ENCODE measurements at regions not wholly inside any gene's neighbourhood (a gene's known extent, or its start where the extent isn't known, plus 50 kb on each side); places are given as distances from the start of the nearest gene placed in this dataset.

DNA sequence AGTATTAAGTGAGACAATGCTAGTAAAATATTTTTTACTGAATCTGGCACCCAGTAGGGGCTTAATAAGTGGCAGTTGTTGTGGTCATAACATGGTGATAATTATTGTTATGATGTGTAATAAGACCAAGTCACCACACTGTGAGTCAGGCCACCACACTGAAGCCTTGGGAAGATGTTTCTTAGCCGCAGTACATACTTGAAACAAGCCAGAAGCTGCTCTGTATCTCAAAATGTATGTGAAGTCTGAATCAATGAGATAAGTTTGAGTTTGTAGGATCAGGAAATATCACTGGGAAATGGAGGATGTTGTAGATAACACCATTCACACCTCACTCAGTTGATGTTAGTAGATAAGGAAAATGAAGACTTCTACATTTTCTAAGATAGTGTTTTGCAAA, 51.3 kb upstream of the PTPN3 start:
- no peak for DNase-seq (ENCODE audit: low read depth, low spot score)

DNA sequence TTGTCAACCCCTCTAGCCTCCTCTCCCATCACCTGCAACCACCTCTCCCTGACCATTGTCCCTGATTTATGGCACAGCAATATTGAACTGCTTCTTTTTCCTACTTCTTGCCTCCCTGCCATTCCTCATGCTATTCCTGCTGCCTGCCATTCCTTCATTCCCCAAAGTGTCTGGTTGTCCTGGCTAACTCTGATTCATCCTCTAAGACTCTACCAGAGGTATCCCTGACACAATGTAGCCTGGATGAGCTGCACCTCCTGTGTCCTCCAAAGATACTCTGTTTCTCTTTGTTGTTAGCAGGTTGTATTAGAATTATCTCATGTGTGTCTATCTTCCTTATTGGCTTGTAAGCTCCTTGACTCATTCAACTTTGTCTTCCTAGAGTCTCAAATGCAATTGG, 53.5 kb upstream of the PTPN3 start:
- DNase-seq (ENCODE audit: low read depth, low spot score), result no peak

DNA sequence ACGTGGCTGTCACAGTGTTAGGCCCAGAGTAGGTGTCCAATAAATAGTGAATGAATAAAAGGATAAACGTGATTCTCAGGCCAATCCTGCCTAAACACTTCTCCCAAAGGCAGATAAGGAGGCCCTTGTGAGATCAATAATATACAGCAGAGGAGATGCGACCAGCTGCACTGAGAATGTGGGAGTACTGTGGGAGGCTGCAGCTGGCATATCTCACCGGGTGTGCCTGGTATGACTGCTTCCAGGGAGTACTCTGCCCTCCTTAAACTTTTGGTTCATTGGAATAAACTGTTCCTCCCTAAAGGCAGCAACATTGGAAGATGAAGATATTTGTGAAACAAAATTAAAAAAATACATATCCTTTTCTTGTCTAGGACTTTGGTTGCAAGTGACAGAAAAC, 57.1 kb upstream of the PTPN3 start:
- DNase-seq (ENCODE audit: low read depth, low spot score), result no peak

DNA sequence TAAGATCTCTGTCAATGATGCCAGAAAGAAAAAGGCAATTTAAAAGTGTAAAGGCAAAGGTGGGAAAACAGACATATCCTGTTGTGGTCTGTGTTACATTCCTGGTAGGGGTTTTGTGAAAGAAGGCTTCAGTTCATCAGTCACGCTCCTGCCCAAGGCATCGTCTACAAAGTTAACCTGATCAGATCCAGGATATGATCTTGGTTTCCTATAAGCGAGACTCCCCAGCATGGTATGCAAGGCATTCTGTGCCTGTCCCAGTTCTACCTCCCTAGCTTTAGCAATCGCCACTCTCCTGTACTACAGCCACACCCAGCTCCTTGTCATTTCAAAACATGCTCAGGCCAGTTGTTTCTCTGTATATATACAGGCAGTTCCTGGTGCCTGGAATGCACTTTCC, 58.0 kb upstream of the PTPN3 start:
- DNase-seq (ENCODE audit: low read depth, low spot score), result peak; percentile 79

DNA sequence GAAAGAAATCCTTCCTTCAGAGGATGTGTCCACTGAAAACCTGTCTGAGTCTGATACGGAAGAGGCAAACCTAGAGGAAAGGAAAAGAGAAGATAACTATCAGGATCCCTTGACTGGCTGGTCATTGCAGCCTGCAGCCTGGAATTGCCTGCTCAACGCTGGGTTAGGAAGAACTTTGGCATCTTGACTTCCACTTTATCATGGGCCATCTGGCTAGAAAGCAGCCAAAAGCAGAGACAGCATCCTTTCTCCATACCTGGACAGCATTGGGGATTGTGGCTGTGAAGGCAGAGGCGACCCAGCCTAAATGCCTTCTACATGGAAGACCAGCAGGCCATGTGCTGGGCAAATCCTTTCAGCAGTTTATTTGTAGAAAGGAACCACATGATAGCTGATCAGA, 58.7 kb upstream of the PTPN3 start:
- DNase-seq (ENCODE audit: low read depth, low spot score), result peak; percentile 20

DNA sequence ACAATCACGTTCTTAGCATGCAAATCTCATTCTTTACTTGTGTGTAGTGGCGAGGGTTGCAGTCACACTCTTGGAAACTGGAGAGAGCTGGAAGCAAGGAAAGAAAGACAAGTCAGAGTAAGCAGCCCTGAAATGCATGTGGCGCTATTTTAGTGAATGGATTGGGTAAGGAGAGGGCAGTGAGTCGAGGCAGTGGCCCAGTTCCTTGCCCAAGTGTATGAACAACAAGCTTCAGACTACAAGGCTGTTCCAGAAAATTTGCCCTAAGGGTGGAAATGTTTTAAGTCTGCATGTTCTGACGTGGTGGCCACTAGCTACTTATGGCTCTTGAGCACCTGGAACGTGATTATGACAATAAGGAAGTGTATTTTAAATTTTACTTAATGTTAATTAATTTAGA, 59.4 kb upstream of the PTPN3 start:
- no peak for DNase-seq (ENCODE audit: low read depth, low spot score)

DNA sequence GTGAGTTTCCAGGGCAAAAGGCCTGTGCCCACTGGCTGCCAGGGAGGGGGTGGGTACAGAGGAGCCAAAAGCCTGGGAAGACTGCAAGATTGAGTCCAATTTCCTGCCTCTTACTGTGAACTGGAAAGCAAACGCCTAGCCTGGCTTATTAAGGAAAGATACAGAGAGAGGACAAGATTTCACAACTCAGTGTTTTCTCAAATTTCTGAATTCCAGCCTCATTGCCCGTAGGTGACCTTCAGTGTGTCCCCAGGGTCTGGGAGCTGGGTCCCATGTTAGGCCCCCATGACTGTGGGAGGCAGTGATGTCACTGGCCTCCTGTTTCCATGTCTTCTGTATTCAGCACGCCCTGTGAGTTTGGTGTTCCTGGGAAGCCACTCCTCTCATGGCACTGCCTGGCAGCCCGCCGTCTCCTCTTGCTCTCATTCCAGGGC, 60.6 kb upstream of the PTPN3 start:
- no peak for DNase-seq (ENCODE audit: low read depth, low spot score)

DNA sequence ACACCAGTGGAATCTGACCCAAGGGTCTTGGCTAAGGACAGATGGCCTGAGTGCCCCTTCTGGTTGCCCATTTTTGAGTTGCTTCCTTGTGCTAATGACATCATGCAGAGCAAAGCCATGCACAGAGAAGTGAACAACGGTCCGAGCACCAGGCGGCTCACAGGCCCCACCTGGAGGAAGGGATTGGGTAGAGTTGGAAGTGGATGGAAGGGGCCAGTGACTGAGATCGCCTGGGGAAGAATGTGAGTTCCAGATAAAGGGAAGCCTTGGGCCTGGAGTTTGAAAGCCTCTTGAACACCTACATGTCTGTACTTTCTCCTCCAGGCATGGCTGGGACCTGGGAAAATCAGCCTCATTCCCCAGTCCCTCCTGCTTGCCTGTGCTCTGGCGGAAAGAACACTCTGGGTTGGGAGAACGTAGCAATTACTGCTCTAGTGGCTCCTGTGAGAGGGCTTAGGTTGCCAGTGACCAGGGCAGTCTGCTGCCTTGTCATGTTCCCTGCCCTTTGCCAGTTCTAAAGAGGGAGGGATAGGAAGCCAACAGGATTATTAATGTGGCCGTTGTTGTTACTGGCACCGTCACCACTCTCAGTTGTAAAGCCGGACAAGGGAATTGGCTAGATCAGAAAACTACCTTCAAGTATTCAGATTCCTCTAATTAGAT, 62.5 kb upstream of the PTPN3 start:
- DNase-seq (ENCODE audit: low read depth, low spot score), result peak; percentile 94

DNA sequence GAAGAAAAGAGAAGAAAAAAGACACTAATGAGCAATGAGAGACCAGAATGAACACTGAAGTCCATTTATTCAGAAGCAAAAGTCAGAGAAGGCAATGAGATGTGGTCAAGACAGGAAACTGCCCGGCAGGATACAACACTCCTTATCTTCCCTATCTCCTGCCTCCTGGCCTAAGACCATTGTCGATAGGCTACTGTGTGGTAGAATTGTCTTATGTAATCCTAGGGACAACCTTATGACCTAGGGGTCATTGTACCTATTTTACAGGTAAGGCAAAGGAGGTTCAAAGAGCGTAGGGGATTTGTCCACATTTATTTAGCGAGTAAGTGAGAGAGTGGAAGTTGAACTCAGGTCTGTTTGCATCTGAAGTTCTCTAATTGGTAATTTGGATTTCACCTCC, 63.0 kb upstream of the PTPN3 start:
- DNase-seq (ENCODE audit: low read depth, low spot score), result no peak

DNA sequence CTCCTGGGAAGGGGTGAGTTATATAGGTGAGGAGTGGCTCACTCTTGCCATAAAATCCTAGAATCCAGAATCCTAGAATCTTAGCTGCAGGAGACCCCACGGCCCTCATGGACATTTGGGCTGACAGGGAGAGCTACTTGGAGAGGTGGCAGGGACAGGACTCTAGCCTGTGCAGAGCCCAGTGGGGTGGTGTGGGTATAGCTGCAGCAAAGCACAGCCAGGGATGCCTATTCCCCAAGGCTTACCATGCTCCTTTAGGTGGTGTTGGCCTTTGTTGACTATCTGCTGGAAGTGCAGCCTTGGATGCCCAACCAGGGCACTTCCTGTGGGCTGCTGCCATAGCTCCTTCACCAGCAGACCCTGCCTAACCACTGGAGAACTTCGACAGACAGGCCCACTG, 70.0 kb upstream of the PTPN3 start:
- no peak for DNase-seq (ENCODE audit: low read depth, low spot score)

DNA sequence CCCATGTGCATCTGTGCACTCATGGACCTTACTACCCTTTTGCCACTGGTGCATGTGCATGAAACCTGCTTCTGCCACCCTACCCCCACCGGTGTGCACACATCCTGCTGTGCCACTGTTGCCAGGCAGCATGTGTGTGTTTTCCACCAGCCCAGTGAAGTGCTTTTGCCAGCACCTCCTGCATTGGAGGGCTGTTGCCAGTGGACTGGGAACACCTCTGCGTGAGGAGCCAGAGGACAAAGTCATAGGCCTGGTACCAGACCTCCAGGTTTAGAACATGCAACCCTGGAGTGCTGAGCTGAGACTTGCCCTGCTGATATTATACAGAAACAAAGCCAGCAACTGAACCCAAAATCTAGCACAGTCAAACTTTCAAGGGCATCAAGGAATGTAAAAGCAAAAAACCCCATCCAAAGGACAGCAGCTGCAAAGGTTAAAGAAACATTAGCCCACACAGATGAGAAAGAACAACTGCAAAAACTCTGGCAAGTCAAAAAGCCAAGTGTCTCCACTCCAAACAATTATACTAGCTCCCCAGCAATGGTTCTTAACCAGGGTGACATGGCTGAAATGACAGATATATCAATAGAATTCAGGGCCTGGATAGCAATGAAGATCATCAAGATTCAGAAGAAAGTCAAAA, 70.6 kb upstream of the PTPN3 start:
- no peak for DNase-seq (ENCODE audit: low read depth, low spot score)

DNA sequence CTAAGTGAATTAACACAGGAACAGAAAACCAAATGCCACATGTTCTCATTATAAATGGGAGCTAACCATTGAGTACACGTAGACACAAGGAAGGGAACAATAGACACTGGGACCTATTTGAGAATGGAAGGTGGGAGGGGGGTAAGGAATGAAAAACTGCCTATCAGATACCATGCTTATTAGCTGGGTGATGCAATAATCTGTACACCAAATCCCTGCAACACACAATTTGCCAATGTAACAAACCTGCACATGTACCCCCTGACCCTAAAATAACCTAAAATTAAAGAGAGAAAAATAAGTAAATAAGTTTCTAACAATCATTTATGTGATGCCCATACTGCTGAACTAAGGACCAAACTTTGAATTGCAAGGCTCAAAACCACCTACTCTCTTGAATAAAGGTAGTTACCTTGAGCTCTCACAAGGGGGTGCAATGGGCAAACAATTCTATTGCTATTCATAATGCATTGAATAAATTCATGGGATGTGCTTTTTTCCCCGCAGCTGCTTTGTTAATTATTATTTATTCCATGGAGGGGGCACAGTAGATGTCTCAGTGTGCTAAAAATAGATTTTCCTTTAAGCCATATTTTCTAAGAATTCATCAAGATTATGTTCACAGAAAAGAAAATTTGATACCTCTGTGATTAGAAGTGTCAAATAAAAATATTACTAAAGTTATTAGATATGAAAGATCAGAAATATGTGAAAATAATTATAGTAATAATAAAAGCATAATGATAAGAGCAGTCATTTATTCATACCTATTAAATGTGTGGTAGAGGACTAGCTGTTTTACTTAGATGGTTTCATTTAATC, 76.2 kb upstream of the PTPN3 start:
- DNase-seq (ENCODE audit: low read depth, low spot score), result no peak

DNA sequence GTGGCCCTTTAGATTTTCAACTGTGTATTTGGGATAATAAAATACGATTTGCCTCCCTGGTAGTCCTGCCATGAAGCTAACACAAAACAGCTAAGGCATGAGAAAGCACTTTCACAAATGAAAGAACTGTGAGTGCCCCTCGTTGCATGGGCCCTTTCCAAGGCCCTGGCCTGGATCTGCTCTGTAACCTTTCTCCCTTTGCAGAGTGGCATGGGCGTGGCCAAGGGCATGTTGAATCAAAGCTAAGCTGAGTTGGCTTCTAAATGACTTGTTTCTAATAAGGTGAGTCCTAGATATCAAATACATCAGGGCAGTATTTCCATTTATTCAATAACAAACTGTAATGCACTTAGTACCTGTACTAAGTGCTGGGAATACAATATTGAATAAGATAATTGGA, 78.7 kb upstream of the PTPN3 start:
- no peak for DNase-seq (ENCODE audit: low read depth, low spot score)

DNA sequence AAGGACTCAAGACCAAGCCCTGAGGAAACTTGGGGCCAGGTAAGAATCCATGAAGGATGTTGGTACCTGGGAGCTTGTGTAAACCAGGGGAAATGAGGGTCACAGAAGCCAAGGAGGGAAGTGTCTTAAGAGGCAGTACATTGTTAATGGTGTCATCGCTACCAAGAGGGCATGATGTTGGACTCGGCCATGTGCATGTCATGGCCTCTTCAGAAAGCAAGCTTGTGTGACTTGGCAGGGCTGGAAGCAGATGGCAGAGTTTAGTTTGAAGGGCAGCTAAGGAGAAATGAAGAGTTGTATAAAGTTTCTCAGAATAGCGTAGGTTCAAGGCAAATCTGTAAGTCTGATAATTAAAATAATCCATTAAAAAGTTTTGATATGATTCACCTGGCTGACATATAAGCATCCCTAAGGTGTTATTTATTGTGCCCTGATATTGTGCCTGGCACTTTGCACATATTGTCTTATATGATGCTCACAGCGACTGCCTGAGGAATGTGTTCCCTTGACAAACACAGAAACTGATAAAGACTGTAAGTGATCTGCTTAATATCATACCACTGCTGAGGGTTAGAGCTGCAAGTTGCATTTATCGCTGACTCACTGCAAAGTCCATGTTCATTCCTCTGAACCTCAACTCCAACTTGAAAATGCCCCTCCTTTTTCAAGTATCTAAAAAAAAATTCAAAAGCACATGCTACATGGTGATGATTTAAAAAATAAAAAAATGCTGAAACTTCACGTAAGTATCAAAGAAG, 81.3 kb upstream of the PTPN3 start:
- no peak for DNase-seq (ENCODE audit: low read depth, low spot score)

DNA sequence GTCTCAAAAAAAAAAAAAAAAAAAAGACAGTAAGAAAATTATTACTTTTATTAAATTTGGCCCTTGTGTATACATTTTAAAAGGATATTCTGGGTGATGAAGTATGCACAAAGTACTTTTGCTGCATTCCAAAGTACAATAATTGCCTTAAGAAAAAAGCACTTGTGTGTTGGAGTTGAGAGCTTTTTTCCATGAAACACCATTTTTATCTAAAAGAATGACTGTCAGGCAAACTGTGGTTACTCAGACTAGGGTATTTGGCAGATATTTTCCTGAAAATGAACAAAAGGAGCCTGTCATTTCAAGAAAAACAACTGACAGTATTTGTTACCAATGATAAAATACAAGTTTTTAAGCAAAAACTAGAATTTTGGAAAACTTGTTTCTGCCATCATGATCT, 84.3 kb upstream of the PTPN3 start:
- DNase-seq (ENCODE audit: low read depth, low spot score), result no peak

DNA sequence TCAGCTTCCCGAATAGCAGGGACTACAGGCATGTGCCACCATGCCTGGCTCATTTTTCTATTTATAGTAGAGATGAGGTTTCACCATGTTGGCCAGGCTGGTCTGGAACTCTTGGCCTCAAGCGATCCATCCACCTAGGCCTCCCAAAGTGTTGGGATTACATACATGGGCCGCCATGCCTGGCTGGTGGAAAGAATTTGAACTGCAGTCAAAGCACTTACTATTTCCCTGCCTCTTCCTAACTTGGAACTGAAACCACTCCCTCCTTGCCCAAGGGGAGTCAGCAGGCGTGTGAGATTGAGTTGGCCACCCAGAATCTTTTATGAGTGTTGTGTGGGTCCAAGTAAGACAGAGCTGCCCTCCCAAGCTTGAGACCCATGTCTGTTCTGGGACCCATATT, 86.1 kb upstream of the PTPN3 start:
- peak; percentile 24 for DNase-seq (ENCODE audit: low read depth, low spot score)

DNA sequence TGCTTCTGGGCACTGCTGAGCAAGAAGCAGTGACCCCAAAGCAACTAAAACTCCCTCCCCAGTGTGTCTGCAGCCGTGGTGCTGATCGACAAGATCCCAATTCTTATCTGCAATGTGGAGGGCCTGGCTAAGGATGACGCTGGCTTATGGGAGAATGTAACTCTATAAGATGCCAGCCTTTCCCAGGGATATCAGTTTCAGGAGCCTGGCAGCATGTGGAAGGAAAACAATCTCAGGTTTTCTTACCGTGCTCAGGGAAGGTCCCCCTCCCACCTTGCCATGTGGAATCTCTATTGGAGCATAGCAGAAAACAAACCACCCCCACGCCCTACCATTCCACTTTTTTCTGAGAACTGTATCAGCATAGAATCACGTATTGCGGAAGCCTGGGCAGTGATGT, 87.7 kb upstream of the PTPN3 start:
- no peak for DNase-seq (ENCODE audit: low read depth, low spot score)

DNA sequence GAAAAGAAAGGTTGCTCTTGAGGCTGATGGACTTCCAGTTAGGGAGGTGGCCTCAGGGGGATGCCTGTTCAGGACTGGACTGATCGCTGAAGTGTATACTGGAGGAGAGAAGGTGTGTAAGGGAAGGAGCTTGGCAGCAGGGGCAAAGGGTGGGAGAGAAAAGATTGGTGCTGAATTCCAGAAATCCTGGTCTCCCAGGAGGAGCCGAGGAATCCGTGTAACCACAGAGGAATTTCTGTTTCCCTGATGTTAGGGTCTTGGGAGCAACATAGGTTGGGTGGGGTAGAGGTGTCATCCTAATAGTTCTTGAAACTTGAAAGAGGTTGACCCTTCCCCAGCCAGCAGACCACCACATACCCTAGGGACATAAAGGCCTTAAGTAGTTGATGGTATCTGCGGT, 88.9 kb upstream of the PTPN3 start:
- DNase-seq (ENCODE audit: low read depth, low spot score), result peak; percentile 12

DNA sequence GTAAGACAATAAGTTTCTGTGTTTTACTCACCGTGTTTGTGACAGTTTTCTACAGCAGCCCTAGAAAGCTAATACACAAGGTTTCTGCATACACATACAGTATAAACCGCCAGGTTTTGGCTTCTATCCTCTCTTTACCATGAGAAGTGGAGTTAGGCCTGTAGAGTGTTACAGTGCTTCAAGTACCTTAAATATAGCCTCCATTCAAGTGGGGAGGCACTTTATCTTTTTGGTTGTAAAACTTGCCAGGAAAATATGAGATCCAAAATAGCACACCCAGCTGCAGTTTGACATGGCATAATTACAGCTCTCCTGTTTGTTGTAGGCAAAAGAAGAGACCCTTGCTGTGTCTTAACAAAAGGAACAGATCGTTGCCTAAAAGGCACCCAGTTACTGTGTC, 90.3 kb upstream of the PTPN3 start:
- no peak for DNase-seq (ENCODE audit: low read depth, low spot score)

DNA sequence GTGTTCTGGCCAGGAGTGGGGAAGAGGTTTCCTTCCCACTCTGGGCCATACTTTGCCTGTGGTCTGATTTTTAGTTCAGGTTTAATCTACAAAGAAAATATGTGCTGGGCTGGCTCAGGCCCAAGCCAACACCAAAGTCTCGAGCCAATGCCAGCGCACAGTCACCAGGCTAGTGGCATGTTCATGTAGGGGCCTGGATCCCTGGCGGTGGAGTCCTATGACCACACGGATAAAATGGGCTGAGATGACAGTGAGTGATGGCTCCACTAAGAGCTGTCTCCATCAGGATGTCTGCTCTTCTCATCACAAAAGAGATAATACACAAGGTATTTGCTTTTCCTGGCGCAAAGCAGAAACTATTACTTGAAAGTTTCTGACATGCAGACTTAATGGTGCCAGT, 92.9 kb upstream of the PTPN3 start:
- DNase-seq (ENCODE audit: low read depth, low spot score), result no peak

DNA sequence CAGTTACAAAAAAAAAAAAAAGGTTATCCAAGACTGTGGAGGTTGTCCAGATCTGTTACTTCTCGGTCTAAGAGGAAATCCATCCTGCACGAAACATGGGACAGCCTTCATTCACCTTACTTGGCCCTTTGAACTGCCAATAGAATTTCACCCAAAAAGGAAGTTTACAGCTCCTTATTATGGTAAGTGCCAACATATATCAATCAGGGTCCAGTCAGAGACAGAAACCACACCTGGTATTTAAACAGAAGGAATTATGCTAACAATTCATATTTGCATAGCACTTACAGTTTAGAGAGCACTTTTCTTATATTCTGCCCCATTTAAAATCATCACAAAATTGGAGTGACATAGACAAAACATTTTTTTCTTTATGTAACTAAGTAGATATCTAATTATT, 93.6 kb upstream of the PTPN3 start:
- DNase-seq (ENCODE audit: low read depth, low spot score), result no peak

DNA sequence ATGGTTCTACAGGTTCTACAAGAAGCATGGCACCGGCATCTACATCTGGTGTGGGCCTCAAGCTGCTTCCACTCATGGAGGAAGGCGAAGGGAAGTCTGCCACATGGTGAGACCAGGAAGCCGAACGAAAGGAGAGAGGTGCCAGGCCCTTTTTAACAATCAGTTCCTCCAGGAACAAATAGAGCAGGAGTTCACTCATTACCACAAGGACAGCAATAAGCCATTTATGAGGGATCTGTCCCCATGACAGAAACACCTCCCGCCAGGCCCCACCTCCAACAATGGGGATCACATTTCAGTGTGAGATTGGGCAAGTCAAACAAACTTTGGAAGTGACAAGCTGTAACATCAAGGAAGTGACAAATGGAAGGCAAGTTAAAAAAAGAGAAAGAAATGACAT, 95.5 kb upstream of the PTPN3 start:
- DNase-seq (ENCODE audit: low read depth, low spot score), result no peak
